GM10266 (cell line): ENCODE measurements at regions not wholly inside any gene's neighbourhood (a gene's known extent, or its start where the extent isn't known, plus 50 kb on each side); places are given as distances from the start of the nearest gene placed in this dataset.

Experiments used
- DNase-seq: peaks from one replicate; pipeline ENCODE4 v3.0.0; 2012; ENCODE audit errors: extremely low spot score
- CTCF ChIP-seq: IDR thresholded peaks from 2 replicates; pipeline ENCODE4 v1.5.1; 2012; ENCODE audit warnings: mild to moderate bottlenecking, low read depth; ENCODE audit not compliant: control insufficient read depth, insufficient read depth; ENCODE audit errors: missing control alignments

- no peak for TF ChIP-seq CTCF
Measured at GRCh38 chr13:55727683-55728082, 1413.0 kb upstream of the PRR20A start.

DNA sequence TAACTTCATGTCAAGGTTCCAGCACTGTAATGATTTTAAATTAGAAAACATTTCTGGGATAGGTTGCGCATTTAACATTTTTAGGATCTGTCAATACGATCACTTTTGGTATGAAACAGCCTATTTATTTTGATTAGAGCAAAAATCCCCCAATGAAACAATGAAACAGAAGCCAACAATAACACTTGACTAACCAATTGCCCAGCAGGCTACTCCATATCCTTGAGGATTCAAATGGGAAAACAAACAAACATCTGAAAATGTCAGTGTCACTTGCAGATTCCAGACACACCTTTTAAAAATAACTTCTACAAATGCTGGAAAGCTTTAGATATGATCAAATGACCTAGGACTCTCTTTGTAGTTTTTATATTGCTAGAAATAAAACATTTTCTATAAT is 1412.5 kb upstream of the PRR20A start:
- TF ChIP-seq CTCF, result no peak
- no peak for DNase-seq

More at GRCh38 chr13:55727683-55728082, 1413.0 kb upstream of the PRR20A start:
- no peak for DNase-seq

GRCh38 chr13:55745828-55746227 is 1394.9 kb upstream of the PRR20A start:
- DNase-seq, result no peak
- TF ChIP-seq CTCF, result no peak

DNA sequence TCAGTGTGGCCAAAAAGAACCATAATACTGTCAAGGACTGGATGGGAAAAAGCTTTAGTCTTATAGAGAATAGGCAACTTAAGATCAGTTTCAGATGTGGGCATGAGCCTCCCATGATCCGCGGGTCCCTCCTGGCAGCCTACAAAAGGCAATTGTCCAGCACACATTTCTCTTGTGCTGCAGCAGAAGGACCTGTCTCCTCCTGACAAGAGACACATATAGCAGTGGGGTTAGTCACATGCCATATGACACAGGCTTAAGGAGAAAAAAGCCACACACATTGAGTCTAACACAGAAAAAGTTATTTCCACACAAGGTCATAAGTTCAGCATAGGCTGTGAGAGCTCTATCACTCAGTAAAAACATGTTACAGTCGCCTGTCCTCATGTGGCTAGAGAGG is 1378.7 kb upstream of the PRR20A start:
- TF ChIP-seq CTCF, result no peak
- DNase-seq, result no peak

DNA sequence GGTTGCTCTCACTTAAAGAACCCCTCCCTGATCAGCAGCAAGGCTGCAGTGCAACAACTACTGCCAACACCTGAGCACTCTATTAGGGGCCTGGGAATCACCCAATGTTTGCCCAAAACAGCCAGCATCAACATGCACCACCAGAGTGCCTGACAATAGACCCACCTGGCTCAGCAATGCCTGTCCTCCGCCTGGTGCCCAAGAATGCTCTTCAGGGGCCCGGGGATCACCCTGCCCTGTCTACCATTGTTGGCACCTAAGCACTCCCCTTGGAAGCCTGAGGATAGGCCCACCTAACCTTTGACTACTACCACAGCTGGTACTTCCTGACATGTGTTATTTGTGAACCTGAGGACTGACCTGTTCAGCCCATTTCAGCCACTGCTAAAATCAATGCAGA is 1363.1 kb upstream of the PRR20A start:
- no peak for TF ChIP-seq CTCF
- no peak for DNase-seq

- no peak for TF ChIP-seq CTCF
- DNase-seq, result no peak
Measured at GRCh38 chr13:55783841-55784240, 1356.9 kb upstream of the PRR20A start.

- no peak for DNase-seq
- TF ChIP-seq CTCF, result no peak
Measured at GRCh38 chr13:55788548-55788947, 1352.2 kb upstream of the PRR20A start.
